Astrocyte (in vitro differentiated cells and primary cell): ENCODE measurements at regions not wholly inside any gene's neighbourhood (a gene's known extent, or its start where the extent isn't known, plus 50 kb on each side); places are given as distances from the start of the nearest gene placed in this dataset.

Source experiments
- DNase-seq: peaks from one replicate; pipeline ENCODE4 v3.0.0-alpha.2; 2010; ENCODE audit warnings: low read depth
- FAIRE-seq: peaks from 2 replicates; lab custom pipeline; 2011; peaks lifted over from hg19 to GRCh38; lab: Jason Lieb, UNC
- H2AFZ ChIP-seq: 2 replicates; pipeline ENCODE4 v1.6.0; 2012; ENCODE audit warnings: low read depth, low read length, inconsistent platforms
- H3K27ac ChIP-seq: 2 replicates; pipeline ENCODE4 v1.5.1; 2011; ENCODE audit warnings: low read depth, low read length, inconsistent platforms
- H3K27me3 ChIP-seq: 2 replicates; pipeline ENCODE4 v1.6.0; 2011; ENCODE audit warnings: low read length, inconsistent platforms; ENCODE audit not compliant: insufficient read depth
- H3K36me3 ChIP-seq: 2 replicates; pipeline ENCODE4 v1.5.1; 2011; ENCODE audit warnings: low read length, inconsistent platforms; ENCODE audit not compliant: insufficient read depth
- H3K4me1 ChIP-seq: 2 replicates; pipeline ENCODE4 v1.5.1; 2011; ENCODE audit warnings: low read length, inconsistent platforms; ENCODE audit not compliant: insufficient read depth
- H3K4me2 ChIP-seq: 2 replicates; pipeline ENCODE4 v1.6.0; 2012; ENCODE audit warnings: low read length, inconsistent platforms
- H3K4me3 ChIP-seq: 2 replicates; pipeline ENCODE4 v1.5.1; 2011; ENCODE audit warnings: low read depth, mild to moderate bottlenecking, low read length, inconsistent platforms; ENCODE audit not compliant: insufficient read depth
- H3K79me2 ChIP-seq: 2 replicates; pipeline ENCODE4 v1.6.0; 2012; ENCODE audit warnings: mild to moderate bottlenecking, low read length, inconsistent platforms; ENCODE audit not compliant: insufficient read depth
- H3K9ac ChIP-seq: 2 replicates; pipeline ENCODE4 v1.6.0; 2012; ENCODE audit warnings: mild to moderate bottlenecking, low read length, inconsistent platforms
- H3K9me3 ChIP-seq: 2 replicates; pipeline ENCODE4 v1.5.1; 2012; ENCODE audit warnings: low read depth, mild to moderate bottlenecking, low read length, inconsistent platforms; ENCODE audit not compliant: insufficient read depth
- H4K20me1 ChIP-seq: 2 replicates; pipeline ENCODE4 v1.6.0; 2012; ENCODE audit warnings: low read length, inconsistent platforms; ENCODE audit not compliant: insufficient read depth
- H3K27ac Mint-ChIP-seq: one replicate; pipeline ENCODE4 v1.8.0; 2021; ENCODE audit warnings: mild to moderate bottlenecking, mixed read lengths; ENCODE audit not compliant: unreplicated experiment
- H3K27me3 Mint-ChIP-seq: one replicate; pipeline ENCODE4 v1.8.0; 2021; ENCODE audit warnings: low read depth, mixed read lengths; ENCODE audit not compliant: unreplicated experiment
- H3K36me3 Mint-ChIP-seq: one replicate; pipeline ENCODE4 v1.8.0; 2021; ENCODE audit warnings: low read depth, mixed read lengths; ENCODE audit not compliant: unreplicated experiment
- H3K4me1 Mint-ChIP-seq: one replicate; pipeline ENCODE4 v1.8.0; 2021; ENCODE audit warnings: low read depth, mixed read lengths; ENCODE audit not compliant: unreplicated experiment
- H3K4me3 Mint-ChIP-seq: one replicate; pipeline ENCODE4 v1.8.0; 2021; ENCODE audit warnings: mild to moderate bottlenecking, moderate library complexity, mixed read lengths; ENCODE audit not compliant: unreplicated experiment
- H3K9me3 Mint-ChIP-seq: one replicate; pipeline ENCODE4 v1.8.0; 2021; ENCODE audit warnings: mild to moderate bottlenecking, mixed read lengths; ENCODE audit not compliant: unreplicated experiment
- CTCF ChIP-seq: IDR thresholded peaks from 2 replicates; pipeline ENCODE4 v1.5.1; 2011; ENCODE audit warnings: low read depth, mild to moderate bottlenecking, inconsistent platforms, low read length, moderate library complexity; ENCODE audit not compliant: insufficient read depth
- EZH2 ChIP-seq: IDR thresholded peaks from 2 replicates; pipeline ENCODE4 v1.6.1; 2012; ENCODE audit warnings: mild to moderate bottlenecking, low read length, inconsistent platforms; ENCODE audit not compliant: insufficient read depth

- peaks cover 3% of the 10 kb centered on the region for H3K9me3 Mint-ChIP-seq
- Histone ChIP-seq H3K4me1 (no peaks in the 10 kb centered on the region), H3K27me3 (no peaks in the 10 kb centered on the region), H3K4me3 (no peak overlapping the region), H2AFZ (no peak overlapping the region), H3K4me2 (no peak overlapping the region), H4K20me1 (no peaks in the 10 kb centered on the region), H3K36me3 (no peaks in the 10 kb centered on the region), H3K79me2 (no peaks in the 10 kb centered on the region), H3K9ac (no peak overlapping the region), H3K27ac (no peak overlapping the region), H3K9me3 (no peaks in the 10 kb centered on the region)
- DNase-seq (peak; percentile 38), FAIRE-seq (no peak)
- no peaks in the 10 kb centered on the region for H3K36me3 Mint-ChIP-seq
- H3K27ac Mint-ChIP-seq = no peak overlapping the region
- H3K27me3 Mint-ChIP-seq = no peaks in the 10 kb centered on the region
- no peak for TF ChIP-seq EZH2
- no peak for TF ChIP-seq CTCF
- no peaks in the 10 kb centered on the region for H3K4me1 Mint-ChIP-seq
- no peak overlapping the region for H3K4me3 Mint-ChIP-seq
These were observed 323.4 kb downstream of the NR2F1-AS1 start for GRCh38 chr5:93257616-93258015.

- Histone ChIP-seq H3K9ac (no peak overlapping the region), H3K4me1 (peaks cover under 1% of the 10 kb centered on the region), H3K4me3 (no peak overlapping the region), H3K27me3 (no peaks in the 10 kb centered on the region), H3K4me2 (no peak overlapping the region), H3K36me3 (no peaks in the 10 kb centered on the region), H3K9me3 (no peaks in the 10 kb centered on the region), H4K20me1 (no peaks in the 10 kb centered on the region), H3K27ac (no peak overlapping the region), H3K79me2 (no peaks in the 10 kb centered on the region), H2AFZ (no peak overlapping the region)
- Mint-ChIP-seq H3K27me3 (no peaks in the 10 kb centered on the region), H3K36me3 (no peaks in the 10 kb centered on the region), H3K9me3 (peaks cover 3% of the 10 kb centered on the region), H3K27ac (no peak overlapping the region), H3K4me1 (no peaks in the 10 kb centered on the region), H3K4me3 (no peak overlapping the region)
- DNase-seq (no peak), FAIRE-seq (no peak)
- no peak for TF ChIP-seq CTCF
- no peak for TF ChIP-seq EZH2
These were observed 325.2 kb downstream of the NR2F1-AS1 start for GRCh38 chr5:93255796-93256195.

- no peak overlapping the region for H3K27ac ChIP-seq
- no peaks in the 10 kb centered on the region for H3K27me3 ChIP-seq
- no peak for FAIRE-seq
- Mint-ChIP-seq H3K4me3 (no peak overlapping the region), H3K9me3 (no peaks in the 10 kb centered on the region), H3K27ac (no peak overlapping the region), H3K4me1 (peaks cover 6% of the 10 kb centered on the region), H3K36me3 (no peaks in the 10 kb centered on the region), H3K27me3 (no peaks in the 10 kb centered on the region)
- H3K4me2 ChIP-seq = no peak overlapping the region
- DNase-seq = no peak
- H3K36me3 ChIP-seq = no peaks in the 10 kb centered on the region
- H3K4me3 ChIP-seq = no peak overlapping the region
- no peak for TF ChIP-seq EZH2
- TF ChIP-seq CTCF = no peak
- H3K4me1 ChIP-seq = peaks cover 14% of the 10 kb centered on the region
- H2AFZ ChIP-seq = no peak overlapping the region
- no peak overlapping the region for H3K9ac ChIP-seq
- no peaks in the 10 kb centered on the region for H4K20me1 ChIP-seq
- H3K9me3 ChIP-seq = no peaks in the 10 kb centered on the region
- H3K79me2 ChIP-seq = no peaks in the 10 kb centered on the region
These were observed 328.9 kb downstream of the NR2F1-AS1 start for GRCh38 chr5:93252165-93252564.
